Parathyroid adenoma (tissue), 2 donors: ENCODE measurements at regions not wholly inside any gene's neighbourhood (a gene's known extent, or its start where the extent isn't known, plus 50 kb on each side); places are given as distances from the start of the nearest gene placed in this dataset.
"Not testable (repeated sequence)": the region's sequence is repeated elsewhere in the genome, so short reads cannot be mapped to it uniquely, and the experiment has no call there.

Source experiments
- H2AFZ ChIP-seq: fragments of 300-600 bp; sonication (generic); one replicate; pipeline ENCODE4 v1.7.0; 2017; ENCODE audit warnings: antibody characterized with exemption, mild to moderate bottlenecking
- H3K27ac ChIP-seq: fragments of 300-600 bp; sonication (generic); one replicate; pipeline ENCODE4 v1.7.0; 2017
- H3K27me3 ChIP-seq: fragments of 300-600 bp; sonication (generic); one replicate; pipeline ENCODE4 v1.7.0; 2017; ENCODE audit warnings: low read length; ENCODE audit not compliant: control insufficient read depth, insufficient read depth
- H3K36me3 ChIP-seq: fragments of 300-600 bp; sonication (generic); one replicate; pipeline ENCODE4 v1.7.0; 2017; ENCODE audit warnings: low read length; ENCODE audit not compliant: control insufficient read depth, insufficient read depth
- H3K4me1 ChIP-seq: fragments of 300-600 bp; sonication (generic); one replicate; pipeline ENCODE4 v1.7.0; 2017; ENCODE audit warnings: control low read depth
- H3K4me2 ChIP-seq: fragments of 300-600 bp; sonication (generic); one replicate; pipeline ENCODE4 v1.7.0; 2017; ENCODE audit warnings: low read length
- H3K4me3 ChIP-seq: fragments of 300-600 bp; sonication (generic); one replicate; pipeline ENCODE4 v1.7.0; 2017; ENCODE audit warnings: low read depth, low read length
- H3K79me2 ChIP-seq: fragments of 300-600 bp; sonication (generic); one replicate; pipeline ENCODE4 v1.7.0; 2017; ENCODE audit warnings: control low read depth
- H3K9ac ChIP-seq: fragments of 300-600 bp; sonication (generic); one replicate; pipeline ENCODE4 v1.7.0; 2017; ENCODE audit warnings: mild to moderate bottlenecking
- H3K9me3 ChIP-seq: fragments of 300-600 bp; sonication (generic); one replicate; pipeline ENCODE4 v1.7.0; 2017; ENCODE audit warnings: low read length; ENCODE audit not compliant: control insufficient read depth
- TF ChIP-seq, protein P1 (sequence below): fragments of 300-600 bp; sonication (generic); IDR thresholded peaks from one replicate; pipeline ENCODE4 v1.7.0; 2017; ENCODE audit warnings: antibody characterized with exemption, mild to moderate bottlenecking
- donor health status: primary hyperparathyroidism.

DNA sequence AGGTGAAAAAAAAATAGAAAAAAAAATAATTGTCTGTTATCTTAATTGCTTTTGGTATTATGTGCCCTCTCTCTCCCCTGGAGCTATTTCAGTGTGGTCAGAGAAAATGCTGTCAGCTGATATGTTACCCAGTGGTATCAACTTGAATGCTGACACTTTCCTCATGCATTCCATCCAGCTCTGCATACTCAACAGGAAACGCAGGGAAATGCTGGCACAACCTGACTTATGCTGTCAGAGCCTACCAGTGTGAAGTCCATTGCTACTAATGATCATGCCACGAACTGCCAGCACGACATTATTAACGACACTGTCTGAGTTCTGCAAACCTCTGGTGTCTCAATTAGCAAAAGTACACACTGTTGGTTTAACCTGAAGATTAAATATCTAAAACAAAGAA, 182.8 kb downstream of the ZWINT start:
- H3K4me1 ChIP-seq = no peaks in the 10 kb centered on the region
- H2AFZ ChIP-seq = no peak overlapping the region
- no peak overlapping the region for H3K4me2 ChIP-seq
- H3K36me3 ChIP-seq = no peaks in the 10 kb centered on the region
- H3K9ac ChIP-seq = no peak overlapping the region
- TF ChIP-seq, protein P1, sequence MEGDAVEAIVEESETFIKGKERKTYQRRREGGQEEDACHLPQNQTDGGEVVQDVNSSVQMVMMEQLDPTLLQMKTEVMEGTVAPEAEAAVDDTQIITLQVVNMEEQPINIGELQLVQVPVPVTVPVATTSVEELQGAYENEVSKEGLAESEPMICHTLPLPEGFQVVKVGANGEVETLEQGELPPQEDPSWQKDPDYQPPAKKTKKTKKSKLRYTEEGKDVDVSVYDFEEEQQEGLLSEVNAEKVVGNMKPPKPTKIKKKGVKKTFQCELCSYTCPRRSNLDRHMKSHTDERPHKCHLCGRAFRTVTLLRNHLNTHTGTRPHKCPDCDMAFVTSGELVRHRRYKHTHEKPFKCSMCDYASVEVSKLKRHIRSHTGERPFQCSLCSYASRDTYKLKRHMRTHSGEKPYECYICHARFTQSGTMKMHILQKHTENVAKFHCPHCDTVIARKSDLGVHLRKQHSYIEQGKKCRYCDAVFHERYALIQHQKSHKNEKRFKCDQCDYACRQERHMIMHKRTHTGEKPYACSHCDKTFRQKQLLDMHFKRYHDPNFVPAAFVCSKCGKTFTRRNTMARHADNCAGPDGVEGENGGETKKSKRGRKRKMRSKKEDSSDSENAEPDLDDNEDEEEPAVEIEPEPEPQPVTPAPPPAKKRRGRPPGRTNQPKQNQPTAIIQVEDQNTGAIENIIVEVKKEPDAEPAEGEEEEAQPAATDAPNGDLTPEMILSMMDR = no peak
- no peaks in the 10 kb centered on the region for H3K9me3 ChIP-seq
- no peak overlapping the region for H3K27ac ChIP-seq
- H3K4me3 ChIP-seq = no peak overlapping the region
- no peaks in the 10 kb centered on the region for H3K27me3 ChIP-seq
- H3K79me2 ChIP-seq = no peaks in the 10 kb centered on the region

DNA sequence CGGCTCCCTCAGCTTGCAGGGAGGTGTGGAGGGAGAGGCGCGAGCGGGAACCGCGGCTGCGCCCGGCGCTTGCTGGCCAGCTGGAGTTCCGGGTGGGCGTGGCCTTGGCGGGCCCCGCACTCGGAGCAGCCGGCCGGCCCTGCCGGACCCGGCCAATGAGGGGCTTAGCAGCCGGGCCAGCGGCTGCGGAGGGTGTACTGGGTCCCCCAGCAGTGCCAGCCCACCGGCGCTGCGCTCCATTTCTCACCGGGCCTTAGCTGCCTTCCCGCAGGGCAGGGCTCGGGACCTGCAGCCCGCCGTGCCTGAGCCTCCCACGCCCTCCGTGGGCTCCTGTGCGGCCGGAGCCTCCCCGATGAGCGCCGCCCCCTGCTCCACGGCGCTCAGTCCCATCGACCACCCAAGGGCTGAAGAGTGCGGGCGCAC, 206.0 kb downstream of the ZWINT start:
- not testable (repeated sequence) for H3K27ac ChIP-seq, H3K4me3 ChIP-seq, H3K36me3 ChIP-seq, H3K27me3 ChIP-seq, H3K4me1 ChIP-seq, H2AFZ ChIP-seq, H3K9ac ChIP-seq, H3K9me3 ChIP-seq, H3K79me2 ChIP-seq, H3K4me2 ChIP-seq

DNA sequence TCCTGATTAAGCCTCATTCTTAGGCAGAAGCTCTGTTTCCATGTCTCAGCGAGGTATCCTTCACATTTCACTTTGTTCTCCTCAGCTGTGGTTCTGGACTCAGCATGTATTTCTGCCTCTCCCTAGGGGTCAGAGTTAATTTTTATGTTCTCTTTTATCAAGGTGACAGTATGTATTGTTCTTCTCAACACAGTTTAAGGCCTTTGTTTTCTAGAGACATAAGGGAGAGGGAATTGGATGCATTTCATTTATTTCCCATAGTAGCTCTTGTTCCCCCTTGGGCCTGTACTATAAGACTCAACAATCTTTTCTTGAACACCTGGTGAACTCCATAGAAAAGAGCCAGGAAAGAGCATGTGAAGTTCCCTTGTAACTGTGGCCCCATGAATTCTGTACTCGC, 214.3 kb downstream of the ZWINT start:
- H3K4me3 ChIP-seq = no peak overlapping the region
- no peaks in the 10 kb centered on the region for H3K9me3 ChIP-seq

DNA sequence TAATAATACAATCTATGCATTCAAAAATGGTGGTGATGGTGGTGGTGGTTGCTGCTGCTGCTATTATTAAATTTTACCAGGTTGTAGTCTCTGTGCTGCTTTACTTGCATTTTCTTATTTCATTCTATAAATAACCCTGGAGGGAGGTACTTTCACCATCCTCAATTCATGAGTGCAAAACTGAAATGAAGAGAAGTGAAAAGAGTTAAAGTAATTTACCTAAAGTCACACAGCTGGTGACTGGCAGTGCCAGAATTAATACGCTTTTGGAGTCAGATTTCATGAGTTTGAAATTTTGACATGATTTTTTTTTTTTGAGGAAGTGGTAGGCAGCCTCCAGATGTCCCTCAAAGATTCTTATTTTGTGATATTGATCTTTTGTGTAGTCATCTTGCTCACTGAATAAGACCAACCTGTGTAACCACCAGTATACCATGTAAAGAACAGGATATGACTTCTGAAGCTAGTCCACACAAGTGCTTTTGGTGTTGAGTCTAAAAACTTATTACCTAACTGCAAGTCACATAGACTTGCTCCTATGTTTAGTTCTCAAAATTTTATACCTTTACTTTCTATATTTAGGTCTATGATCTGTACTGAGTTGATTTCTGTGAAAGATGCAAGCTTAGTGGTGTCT, 218.8 kb downstream of the ZWINT start:
- H3K9ac ChIP-seq = no peak overlapping the region
- H3K27ac ChIP-seq = no peak overlapping the region

More for the DNA sequence above, 214.3 kb downstream of the ZWINT start:
- TF ChIP-seq, protein P1 = no peak
- Histone ChIP-seq H2AFZ (no peak overlapping the region), H3K4me2 (no peak overlapping the region), H3K36me3 (no peaks in the 10 kb centered on the region), H3K27me3 (no peaks in the 10 kb centered on the region), H3K9ac (no peak overlapping the region), H3K79me2 (no peaks in the 10 kb centered on the region), H3K27ac (no peak overlapping the region), H3K4me1 (no peaks in the 10 kb centered on the region)

DNA sequence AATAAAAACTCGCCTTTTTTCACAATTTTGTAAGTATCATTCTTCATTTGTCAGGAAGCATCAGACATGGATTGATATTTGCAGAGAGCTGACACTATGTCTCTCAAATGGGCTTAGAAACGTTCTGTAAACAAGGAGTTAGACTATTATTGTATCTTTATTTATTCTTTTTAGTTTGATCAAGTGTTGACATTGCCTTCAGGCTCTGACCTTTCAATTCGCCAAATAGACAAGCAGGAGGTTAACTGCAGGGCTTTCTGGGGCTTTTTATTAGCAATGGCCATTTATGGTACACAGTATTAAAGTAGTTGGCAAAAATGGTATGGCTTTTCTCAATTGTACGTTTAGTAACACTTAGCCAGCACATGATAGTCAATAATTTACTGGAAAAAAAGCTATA, 221.7 kb downstream of the ZWINT start:
- TF ChIP-seq, protein P1 = no peak

More for the DNA sequence above, 218.8 kb downstream of the ZWINT start:
- Histone ChIP-seq H3K4me3 (no peak overlapping the region), H3K36me3 (no peaks in the 10 kb centered on the region), H2AFZ (no peak overlapping the region), H3K27me3 (no peaks in the 10 kb centered on the region), H3K79me2 (no peaks in the 10 kb centered on the region), H3K4me2 (no peak overlapping the region), H3K9me3 (no peaks in the 10 kb centered on the region), H3K4me1 (no peaks in the 10 kb centered on the region)
- TF ChIP-seq, protein P1 = no peak

More for the DNA sequence above, 221.7 kb downstream of the ZWINT start:
- Histone ChIP-seq H3K4me3 (no peak overlapping the region), H3K36me3 (no peaks in the 10 kb centered on the region), H3K79me2 (no peaks in the 10 kb centered on the region), H2AFZ (no peak overlapping the region), H3K4me2 (no peak overlapping the region), H3K4me1 (no peaks in the 10 kb centered on the region), H3K27me3 (no peaks in the 10 kb centered on the region), H3K9ac (no peak overlapping the region), H3K9me3 (no peaks in the 10 kb centered on the region), H3K27ac (no peak overlapping the region)
